ENCODE measurements at regions not wholly inside any gene's neighbourhood (a gene's known extent, or its start where the extent isn't known, plus 50 kb on each side); places are given as distances from the start of the nearest gene placed in this dataset.

DNA sequence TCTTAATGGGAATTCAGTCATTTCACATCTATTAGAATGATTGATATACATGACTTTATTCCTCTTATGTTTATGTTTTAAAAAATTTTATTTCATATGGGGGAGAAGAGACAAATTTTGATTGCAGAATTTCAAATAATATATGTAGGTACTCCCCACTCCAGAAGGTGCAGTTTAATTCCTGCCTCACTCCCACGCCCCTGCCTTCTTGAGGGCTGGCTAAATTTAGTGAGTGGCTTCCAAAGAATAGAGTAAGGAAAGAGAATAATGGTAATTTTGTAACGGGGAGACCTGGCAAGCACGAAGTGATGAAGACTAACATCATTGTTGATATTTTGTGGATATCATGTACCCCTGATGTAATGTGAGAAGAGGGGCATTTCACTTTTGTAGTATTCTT, 94.7 kb upstream of the FAM78B start (continued):
- TF ChIP-seq CHD7 (IDR thresholded peaks at IDR 0.05; ENCODE audit: insufficient replicate concordance, low read length) (no peak), HDAC2 (IDR thresholded peaks at IDR 0.05; ENCODE audit: borderline replicate concordance in 1 of 2, low read depth in 2 of 2, low read length in 2 of 2) (no peak), RBBP5 (IDR thresholded peaks at IDR 0.05; ENCODE audit: borderline replicate concordance, low read depth, low read length) (no peak), KDM1A (IDR thresholded peaks at IDR 0.05; ENCODE audit: borderline replicate concordance, low read length) (no peak), RXRA (IDR thresholded peaks at IDR 0.05; ENCODE audit: insufficient read depth, low read depth, low read length) (no peak), FOSL1 (IDR thresholded peaks at IDR 0.05; ENCODE audit: insufficient read depth, low read depth, low read length) (no peak), SP1 (IDR thresholded peaks at IDR 0.05; ENCODE audit: low read depth, low read length) (no peak), HDAC6 (IDR thresholded peaks at IDR 0.05; ENCODE audit: low read depth, low read length) (no peak), RNF2 (IDR thresholded peaks at IDR 0.05; ENCODE audit: borderline replicate concordance, low read depth, low read length, missing control alignments, poor library complexity, severe bottlenecking) (no peak), SP4 (IDR thresholded peaks at IDR 0.05; ENCODE audit: low read length) (no peak)
- TF ChIP-seq, protein P1, sequence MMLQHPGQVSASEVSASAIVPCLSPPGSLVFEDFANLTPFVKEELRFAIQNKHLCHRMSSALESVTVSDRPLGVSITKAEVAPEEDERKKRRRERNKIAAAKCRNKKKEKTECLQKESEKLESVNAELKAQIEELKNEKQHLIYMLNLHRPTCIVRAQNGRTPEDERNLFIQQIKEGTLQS (IDR thresholded peaks at IDR 0.05; ENCODE audit: insufficient read depth, low read depth, low read length): no peak

All from H1 (cell line).